Activated T-cell treated with anti-CD3 and anti-CD28 coated beads, Interleukin-2, amount 50 U/mL, for 48 hours (primary cell): ENCODE measurements at regions not wholly inside any gene's neighbourhood (a gene's known extent, or its start where the extent isn't known, plus 50 kb on each side); places are given as distances from the start of the nearest gene placed in this dataset.

Experiments
- DNase-seq, 2 experiments: peaks; one replicate each; pipeline ENCODE4 v3.0.0-alpha.2; 2020

DNA sequence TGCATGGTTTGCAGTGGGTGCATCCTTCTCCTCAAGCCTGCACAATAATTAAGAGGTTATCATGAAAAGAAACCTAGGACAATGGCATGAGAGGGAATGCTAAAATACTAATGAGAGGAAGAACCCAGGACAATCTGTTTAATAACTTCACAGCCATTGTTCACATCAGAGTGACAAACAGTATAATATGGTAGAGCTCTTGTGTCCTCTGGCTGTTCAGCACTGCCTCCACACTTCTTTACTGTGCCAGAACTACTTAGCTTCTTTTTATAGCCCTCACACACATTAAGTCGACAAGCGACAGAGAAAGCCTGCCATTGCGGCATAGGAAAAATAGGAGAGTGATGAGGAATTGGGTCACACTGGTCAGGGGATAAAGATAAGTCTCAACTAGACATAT is 65.0 kb upstream of the MEIS2 start:
- DNase-seq: no peak

DNA sequence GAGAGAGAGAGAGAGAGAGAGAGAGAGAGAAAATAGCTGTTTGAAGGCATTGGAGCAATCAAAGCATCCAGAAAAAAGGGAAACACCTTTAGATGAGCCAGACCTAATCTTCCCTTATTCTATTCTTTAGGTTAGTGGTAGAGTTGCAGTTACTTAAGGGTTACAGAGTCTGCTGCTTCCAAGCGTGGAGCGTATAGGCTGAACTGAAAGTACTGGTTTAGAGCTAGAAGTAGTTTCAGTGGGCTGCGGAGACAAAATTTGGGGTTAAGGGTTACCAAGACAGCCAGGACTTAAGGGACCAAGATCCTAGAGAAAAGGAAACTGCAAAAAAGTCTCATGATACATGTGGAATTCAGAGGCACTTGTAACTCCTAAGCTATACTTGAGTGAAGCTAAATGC is 66.1 kb upstream of the MEIS2 start:
- DNase-seq: no peak

DNA sequence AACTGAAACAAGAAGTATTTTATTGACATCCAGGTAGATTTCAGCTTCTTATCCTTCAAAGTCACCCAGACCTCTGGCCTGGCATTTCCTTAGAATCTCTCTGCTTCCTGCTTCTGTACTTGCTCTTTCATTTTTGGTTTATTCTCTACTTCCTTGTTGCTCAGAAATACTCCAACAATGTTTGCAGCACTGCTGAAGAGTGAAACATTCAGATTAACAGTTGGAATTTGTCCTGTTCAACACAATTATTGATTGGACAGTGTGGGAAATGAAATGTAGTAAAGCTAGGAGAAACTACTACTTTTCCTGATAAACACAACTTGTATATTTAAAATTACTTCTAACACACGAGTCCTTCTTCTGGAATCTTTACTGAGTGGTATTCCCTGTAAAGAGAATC is 81.0 kb upstream of the MEIS2 start:
- no peak for DNase-seq

DNA sequence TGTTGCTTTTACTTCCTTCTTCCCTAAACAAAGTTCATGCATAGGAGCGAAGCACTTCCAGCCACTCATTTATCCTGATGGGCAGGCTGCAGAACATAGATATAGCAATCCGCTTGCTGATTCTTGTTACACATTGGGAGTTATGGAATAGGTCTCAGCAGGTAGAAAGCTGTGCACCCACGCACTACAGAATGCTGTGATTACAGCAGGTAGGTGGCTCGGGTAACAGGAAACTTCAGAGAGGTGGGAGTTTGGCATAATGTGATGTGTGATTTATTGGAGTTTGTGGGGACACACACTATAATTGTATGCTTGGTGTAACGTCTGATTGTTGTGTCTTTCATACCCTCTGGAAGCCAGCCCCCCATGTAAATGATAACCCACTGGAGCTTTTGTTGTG is 99.2 kb upstream of the MEIS2 start:
- DNase-seq: no peak

GRCh38 chr15:37203050-37203449 is 102.7 kb upstream of the MEIS2 start:
- DNase-seq: no peak

GRCh38 chr15:37204692-37205091 is 104.3 kb upstream of the MEIS2 start:
- DNase-seq: no peak

DNA sequence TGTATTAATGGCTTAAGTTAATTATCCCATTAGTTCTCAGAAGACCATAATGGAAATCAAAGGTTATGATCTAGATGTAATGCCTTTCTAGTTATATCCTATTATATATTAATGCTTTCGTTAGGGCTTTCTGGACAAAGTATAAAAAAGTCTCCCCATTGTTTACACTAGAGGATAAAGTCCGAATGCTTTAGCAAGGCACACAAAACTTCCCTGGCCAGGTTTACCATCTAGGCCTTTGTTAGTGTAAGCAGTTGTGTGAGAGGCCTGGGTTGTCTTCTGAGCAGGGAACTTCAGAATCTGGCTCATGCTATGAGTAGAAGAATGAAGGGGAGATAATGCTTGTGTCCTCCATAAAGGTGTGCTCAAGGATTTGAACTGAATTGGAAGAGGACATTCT is 106.3 kb upstream of the MEIS2 start:
- no peak for DNase-seq

DNA sequence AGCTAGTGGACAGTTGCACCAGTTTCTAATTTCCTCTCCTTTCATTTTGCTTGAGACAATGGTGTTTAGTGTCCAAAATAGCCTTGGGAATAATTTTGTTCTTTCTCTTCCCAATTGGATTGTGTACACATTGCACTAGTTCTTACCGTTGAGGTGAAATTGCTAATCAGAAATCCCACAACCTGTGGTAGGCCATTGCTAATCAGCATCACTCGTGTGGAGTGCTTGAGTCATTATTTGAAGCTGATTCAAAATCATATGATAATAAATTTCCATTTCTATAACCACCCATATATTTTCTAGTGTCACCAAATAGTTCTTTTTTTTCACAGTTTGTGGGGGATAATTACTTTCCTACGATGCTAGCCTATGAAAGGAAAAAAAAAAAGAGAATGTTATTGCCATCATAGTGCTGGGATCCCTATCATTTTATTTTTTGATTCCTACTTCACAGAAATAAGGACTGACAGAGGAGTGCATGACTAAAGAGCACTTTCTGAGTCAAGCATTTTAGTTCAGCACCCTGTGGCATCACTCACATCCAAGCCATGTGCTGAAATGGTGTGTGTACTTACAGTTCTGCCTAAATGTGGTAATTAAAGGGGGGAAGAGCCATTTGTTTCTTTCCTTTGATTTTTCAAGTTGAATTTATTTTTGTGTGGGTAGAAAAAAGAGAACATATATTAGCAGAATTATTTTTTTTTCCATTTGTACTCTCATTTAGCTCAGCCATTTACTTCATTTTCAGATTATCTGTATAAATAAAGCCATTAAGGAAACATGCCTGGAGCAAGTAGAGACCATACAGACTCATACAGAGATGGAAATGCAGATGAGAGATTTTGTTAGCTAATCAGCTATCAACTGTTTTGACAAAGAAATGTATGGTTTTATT is 108.0 kb upstream of the MEIS2 start:
- no peak for DNase-seq

DNA sequence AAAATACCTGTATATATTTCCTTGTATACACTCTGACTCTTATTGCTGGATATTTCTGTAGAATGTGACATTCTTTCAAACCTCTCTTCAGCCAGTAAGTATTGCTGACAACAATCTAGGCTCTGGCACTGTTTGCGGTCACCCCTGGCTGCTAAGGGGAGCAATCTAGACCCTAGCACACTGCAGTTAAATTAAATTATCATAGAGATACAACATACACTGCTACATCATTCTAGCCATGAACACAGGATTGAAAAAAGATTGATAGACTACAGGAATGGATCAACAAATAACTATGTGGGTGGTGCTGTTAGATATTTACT is 108.7 kb upstream of the MEIS2 start:
- DNase-seq: no peak

DNA sequence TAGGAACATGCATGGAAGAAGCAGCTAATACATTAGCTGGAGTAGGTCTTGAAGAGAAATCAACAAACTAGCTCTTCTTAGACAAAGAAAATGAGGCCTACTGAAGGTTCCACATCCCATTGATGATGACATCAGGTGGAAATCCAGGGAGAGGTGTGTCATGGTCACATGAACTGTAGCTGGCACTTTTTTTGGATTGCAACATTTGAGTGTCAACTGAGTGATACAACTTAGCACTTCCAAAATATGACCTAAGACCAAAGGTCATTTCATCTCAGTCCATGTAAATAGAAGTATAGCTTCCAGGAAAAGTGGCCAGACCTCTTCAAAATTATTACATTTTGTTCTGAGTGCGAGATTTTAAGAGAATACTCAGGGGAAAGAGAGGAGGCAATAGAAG is 117.2 kb upstream of the MEIS2 start:
- no peak for DNase-seq

DNA sequence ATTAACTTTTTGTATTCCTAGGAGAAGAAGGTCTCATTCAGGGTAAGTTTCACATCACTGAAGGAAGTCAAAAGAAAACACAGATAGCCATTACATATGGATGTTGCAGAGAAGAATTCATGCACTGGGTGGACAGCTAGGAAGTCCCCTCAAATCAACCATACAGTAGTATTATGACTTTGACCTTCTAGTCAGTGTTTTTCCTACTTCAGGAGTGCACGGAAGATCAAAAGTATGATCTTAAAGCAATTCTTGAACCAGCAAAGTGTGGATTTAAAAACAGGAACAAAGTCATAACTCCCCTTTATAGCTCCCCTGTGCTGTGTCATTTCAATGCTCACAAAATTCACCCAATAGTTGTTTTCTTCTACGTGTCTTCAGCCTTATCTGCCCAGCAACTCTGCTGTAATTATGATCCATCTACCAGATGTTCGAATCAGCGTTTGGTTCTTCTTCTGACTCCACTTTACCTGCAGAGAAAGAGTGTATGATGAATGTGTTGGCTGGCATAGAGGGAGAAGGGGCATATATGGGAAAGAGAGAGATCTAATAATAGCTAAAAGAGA is 118.1 kb upstream of the MEIS2 start:
- DNase-seq: no peak

DNA sequence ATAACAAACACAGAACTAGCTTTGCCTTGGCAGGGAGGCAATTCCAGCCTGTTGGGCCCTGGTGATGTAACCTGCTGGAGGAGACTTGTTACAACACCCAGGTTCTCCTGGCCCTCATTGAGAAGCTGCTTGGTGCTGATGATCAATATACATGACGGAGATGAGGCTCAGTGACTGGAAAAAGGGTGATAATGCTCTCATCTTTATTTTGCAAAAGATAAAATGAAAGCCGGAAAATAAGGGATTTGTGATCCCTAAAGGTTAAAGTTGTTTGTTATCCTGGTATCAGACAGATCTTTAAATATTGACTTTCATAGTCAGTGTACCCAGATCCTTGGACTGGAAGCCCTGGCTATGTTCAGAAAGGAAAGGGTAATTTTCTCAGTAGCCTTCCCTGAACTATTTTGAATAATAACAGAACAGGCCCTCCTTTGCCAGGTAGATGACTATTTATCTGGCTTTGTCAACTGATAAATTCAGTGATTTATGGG is 118.9 kb upstream of the MEIS2 start:
- DNase-seq: no peak

GRCh38 chr15:37220949-37221670 is 120.8 kb upstream of the MEIS2 start:
- no peak for DNase-seq

DNA sequence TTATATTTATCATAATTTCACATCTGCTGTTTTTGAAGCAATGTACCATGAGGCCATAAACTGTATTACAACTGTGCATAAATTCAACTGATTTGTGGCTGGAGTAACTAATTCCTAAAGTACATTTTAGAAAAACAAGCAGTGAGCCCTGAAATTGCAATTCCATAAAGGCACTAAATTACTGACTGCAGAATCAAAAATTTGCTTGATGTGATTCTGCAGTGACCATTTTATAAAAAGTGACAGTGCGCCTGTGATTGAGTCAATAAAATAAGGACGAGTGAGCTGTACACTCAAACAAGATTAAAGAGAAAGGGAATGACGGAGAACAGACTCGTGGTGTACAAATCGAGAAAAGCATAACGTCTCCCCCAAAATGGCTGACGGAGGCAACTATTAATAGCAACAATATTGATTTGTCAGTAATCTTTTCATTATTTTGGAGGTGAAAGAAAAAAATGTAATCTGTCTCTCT is 121.4 kb upstream of the MEIS2 start:
- no peak for DNase-seq

DNA sequence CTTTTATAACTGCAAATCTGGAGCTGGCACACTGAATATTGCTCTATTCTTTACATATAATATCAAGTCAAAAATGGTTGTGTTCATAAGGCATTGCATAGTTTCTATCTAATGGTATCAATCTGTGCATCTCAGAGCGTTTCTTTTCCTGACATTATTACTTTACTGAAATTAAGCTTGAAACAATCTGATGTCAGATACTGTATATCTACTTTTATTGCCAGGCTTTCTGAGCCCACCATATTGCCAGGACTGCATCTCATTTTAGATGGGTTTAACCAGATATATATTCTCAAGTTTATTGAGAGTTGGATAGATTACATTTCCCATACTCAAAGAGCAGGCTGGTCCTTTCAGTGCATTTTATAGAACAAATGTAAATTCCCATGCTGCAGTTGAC is 122.7 kb upstream of the MEIS2 start:
- no peak for DNase-seq

GRCh38 chr15:37229855-37230619 is 129.7 kb upstream of the MEIS2 start:
- DNase-seq: no peak

DNA sequence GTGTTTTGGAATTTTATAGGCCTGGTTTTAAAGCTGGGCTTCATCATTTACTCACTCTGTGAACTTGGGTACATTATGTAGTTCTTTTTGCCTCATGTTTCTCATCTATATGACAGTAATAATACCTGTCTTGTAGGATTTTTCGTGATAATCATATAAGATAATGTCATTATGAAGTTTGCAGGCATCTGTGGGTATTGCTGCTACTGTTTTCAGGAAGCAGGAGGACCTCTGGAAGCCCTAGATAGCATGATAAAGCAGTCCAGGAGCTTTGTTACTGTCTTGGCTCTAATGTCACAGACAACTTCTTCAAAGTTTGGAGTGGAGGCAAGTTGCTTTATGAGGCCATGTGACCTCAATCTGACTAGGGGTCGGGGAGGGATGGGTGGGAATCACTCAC is 145.0 kb upstream of the MEIS2 start:
- no peak for DNase-seq

- no peak for DNase-seq
Measured at GRCh38 chr15:37246065-37246464, 145.7 kb upstream of the MEIS2 start.

GRCh38 chr15:37246856-37247255 is 146.5 kb upstream of the MEIS2 start:
- no peak for DNase-seq

DNA sequence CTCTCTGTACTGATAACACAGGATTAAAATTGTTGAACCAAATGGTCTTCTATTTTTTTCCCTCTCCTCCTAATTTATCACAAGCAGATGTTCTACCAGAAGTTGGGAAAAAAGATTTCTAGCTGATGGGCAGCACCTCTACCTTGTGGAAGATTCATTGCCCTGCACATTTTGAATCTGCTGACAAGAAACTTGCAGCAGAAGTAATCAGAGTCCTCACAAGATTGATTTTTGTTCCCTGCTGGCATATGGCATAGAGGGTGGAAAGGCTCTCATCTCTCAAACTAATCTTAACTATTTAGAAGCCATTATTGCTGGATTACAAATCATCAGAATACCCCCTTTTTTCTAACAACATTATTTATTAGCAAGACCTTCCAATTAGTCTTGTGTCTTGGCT is 148.9 kb upstream of the MEIS2 start:
- no peak for DNase-seq

- no peak for DNase-seq
Measured at GRCh38 chr15:37252530-37252929, 152.2 kb upstream of the MEIS2 start.

- DNase-seq: no peak
Measured at GRCh38 chr15:37253877-37254276, 153.5 kb upstream of the MEIS2 start.

GRCh38 chr15:37260255-37260654 is 159.9 kb upstream of the MEIS2 start:
- DNase-seq: no peak
